COLO829 (cell line): ENCODE measurements at regions not wholly inside any gene's neighbourhood (a gene's known extent, or its start where the extent isn't known, plus 50 kb on each side); places are given as distances from the start of the nearest gene placed in this dataset.

Experiments
- DNase-seq: peaks from one replicate; pipeline ENCODE4 v3.0.0; 2012; ENCODE audit warnings: low spot score

DNA sequence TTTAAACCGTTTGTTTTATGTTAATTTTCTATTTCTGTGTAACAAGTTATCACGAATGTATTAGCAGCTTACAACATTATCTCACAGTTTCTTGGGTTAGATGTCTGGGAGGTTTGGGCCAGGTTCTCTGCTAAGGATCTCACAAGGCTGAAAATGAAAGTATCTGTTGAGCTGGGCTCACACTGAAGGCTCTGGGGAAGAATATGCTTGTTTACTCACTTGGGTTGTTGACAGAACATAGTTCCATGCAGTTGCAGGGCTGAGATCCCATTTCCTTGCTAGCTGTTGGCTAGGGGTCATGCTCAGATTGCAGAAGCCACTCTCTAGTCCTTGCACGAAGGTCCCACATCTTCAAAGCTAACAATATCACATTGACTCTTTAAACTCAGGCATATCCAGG, 266.6 kb upstream of the GNAI1 start:
- DNase-seq, result no peak

DNA sequence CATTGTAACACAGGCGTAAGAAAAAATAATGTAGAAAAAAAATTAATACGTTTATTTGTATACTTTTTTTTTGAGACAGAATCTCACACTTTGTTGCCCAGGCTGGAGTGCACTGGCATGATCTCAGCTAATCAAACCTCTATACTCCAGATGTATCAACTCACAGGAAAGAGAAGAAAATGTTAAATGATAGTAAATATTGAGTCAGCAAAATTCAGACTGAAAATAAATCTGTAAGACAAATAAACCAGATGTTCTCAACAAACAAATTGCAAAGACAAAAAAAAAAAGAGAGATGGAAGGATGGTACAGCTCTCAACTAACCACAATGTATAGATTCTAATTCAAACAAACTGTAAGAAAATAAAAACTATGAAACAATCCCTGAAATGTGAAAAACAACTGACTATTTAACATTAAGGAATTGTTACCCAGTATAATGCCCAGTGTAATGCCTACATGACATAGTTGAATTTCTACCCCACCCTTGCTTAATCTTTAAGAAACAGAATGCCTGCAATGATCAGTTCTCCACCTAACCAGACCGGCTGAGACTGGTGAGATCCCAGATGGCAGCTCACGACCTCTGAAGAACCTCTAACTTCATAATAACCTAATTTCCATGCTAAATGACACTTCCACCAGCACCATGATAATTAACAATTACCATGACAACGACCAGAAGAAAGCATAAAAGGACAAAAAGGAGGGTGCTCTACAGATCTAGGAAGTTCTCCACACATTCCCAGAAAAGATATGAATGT, 272.0 kb upstream of the GNAI1 start:
- no peak for DNase-seq

DNA sequence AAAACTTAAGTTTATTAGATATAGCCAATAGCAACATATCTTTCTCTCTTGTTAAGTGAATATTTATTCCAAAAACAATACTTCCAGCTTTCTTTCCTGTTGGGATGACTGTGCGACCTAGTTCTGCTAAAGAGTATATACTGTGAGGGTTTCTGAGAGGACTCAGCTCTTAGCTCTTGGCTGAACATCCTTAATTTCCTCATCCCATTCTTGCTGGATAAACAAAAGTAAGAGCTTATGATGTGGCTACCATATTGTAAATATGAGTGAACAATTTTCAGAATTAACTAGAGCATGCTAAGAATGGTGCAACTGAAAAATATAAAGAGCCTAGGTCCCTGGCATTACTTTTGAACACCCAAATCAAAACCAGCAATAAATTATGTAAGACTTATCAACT, 279.5 kb upstream of the GNAI1 start:
- no peak for DNase-seq

DNA sequence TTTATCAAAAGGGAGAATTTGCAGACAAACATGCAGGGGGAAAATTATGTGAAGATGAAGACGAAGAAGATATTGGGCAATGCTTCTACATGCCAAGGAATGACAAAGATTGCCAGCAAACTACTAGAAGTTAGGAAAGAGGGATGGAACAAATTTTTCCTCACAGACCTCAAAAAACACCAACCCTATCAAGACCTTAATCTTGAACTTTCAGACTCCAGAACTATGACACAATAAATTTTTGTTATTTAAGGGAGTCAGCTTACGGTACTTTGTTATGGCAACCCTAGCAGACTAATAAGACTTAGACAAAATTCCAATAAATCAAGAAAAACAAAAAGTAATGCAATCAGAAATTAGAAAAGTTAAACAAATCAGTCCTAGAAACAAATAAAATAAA, 280.0 kb upstream of the GNAI1 start:
- DNase-seq, result no peak

DNA sequence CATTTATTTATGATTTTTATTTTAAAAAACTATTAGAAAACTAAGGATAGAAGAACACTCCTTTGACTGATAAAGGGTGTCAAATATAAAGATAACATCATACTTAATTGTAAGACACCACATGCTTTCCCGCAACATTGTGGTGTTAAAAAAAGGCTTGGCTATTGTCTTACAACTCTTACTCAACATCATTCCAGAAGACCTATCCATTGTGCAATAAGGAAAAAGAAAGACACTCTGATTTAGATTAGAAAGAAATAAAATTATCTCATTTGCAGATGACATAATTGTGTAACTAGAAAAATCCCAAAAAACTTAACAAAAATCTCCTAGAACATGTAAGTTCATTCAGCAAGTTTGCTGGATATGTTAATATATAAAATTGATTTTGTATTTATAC, 296.7 kb upstream of the GNAI1 start:
- DNase-seq, result no peak

DNA sequence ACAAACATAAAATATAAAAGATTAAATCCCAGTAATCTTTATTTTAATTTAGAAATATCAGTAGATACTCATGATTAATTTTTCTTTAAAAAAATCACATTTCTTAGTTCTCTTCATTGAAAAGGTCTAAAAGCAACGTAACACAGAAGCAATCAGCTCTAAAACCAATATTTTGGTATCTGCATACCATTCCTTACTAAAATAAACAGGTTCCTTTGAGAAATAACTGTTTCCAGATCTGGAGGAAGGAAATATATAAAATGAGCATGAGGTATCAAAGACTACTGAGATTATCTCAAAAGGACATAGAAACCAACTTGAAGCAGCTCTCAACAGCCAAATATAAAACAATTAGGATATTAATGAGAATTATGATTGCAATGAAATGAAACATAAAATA, 301.0 kb upstream of the GNAI1 start:
- DNase-seq, result no peak

DNA sequence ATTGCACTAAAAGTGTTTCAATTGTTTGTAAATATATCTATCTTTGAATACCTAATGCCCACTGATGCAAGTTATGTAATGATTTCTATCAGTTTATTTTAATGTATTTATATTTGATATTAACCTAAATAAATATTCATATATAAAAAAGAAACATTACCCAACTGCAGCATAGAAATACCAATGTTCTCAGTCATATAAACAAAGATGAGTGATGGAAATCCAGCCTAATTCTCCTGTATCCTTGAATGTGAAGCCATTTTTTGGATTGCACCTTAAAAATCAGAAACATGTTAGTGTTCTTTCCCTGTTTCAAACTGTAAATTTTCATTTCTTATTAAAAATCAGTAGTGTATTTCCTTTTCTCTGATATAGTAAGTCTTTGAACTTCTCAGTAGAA, 305.8 kb upstream of the GNAI1 start:
- no peak for DNase-seq

DNA sequence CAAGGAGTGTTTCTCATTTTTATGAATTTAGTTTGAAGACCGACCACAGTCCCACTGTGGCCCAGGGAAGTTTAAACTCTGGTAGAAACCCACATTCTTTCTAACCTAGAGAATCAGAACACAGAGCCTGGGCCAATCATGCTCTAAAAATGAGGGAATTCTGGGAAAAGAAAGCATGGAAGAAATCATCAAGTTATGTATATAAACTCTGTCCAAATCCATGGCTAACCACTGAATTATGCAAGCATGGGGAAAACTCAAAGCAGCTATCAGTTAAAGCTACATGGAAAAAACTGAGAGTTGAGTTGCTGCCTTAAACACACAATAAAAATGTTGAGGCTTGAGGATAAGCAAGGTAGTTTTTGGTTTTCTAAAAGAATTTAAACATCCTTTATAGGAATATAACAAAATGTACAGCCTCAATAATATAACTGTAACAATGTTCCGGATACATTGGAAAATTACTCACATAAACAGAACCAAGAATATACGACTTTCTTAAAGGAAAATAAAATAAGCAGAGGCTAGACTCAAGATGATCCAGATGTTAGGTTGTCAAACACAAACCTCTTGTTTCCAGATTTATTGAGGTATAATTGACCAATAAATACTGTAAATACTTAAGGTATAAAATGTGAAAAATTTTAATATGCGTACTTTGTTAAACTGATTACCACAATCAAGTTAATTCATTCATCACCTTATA, 311.2 kb upstream of the GNAI1 start:
- no peak for DNase-seq

DNA sequence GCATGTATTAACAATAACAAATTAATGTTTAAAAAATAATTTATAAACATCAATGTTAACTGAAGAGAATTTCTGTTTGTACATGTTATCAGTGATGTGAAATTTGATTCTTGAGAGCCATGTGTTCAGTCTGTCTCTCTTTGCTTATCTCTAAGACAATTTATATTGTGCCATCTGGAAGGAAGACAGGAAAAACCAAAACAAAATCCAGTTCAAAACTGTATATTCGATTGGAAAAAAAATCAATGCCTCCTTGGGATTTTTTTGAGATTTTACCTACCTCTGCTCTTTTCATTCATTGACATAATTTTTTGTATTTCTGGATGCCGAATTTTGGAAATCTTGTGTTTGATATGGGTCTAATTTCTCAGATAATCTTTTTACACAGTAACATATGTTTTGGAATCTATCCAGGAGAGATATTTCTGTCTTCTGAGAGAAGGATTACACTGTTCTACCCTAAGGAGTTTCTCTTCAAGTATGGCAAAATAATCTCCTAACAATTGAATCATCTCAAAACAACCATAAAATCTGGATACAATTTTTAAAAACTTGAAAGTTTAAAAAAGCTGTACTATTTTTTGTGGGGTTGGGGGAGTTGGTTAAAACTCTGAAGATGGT, 311.9 kb upstream of the GNAI1 start:
- no peak for DNase-seq

DNA sequence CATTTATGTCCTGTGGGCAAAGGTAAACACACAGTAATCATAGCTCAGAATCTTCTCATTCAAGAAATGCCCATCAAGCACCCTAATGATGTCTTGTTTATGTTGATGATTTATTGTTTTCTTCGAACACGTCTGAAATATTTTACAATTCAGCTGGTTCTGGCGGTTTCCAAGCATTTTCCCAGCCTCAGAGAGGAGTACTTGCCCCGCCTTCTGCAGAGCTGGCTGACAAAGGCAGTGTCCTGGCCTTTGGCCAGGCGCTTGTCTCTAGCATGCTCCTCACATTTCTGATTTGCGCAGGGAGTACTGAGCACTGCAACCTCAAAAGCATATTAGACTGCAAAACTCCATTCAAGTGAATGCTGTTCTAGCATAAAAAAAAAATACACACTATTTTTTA, 314.2 kb upstream of the GNAI1 start:
- peak; percentile 21 for DNase-seq

DNA sequence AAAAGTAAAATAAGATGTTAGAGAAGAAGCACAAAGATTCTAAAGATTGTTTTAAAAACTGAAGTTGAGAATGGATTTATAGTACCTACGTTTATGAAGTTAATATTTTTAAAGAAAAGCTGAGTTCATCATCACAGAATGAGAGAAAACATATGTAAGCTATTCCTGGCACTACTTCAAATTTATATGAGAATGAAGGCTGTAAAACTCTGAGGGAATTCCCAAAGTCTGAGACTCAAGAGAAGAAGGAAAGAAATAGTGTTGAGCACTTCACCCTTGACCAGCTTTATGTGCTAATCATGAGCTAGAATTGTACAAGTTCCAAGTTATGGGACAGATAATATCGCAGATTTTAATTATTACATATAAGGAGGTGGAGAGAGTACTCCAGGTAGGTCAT, 323.7 kb upstream of the GNAI1 start:
- no peak for DNase-seq

DNA sequence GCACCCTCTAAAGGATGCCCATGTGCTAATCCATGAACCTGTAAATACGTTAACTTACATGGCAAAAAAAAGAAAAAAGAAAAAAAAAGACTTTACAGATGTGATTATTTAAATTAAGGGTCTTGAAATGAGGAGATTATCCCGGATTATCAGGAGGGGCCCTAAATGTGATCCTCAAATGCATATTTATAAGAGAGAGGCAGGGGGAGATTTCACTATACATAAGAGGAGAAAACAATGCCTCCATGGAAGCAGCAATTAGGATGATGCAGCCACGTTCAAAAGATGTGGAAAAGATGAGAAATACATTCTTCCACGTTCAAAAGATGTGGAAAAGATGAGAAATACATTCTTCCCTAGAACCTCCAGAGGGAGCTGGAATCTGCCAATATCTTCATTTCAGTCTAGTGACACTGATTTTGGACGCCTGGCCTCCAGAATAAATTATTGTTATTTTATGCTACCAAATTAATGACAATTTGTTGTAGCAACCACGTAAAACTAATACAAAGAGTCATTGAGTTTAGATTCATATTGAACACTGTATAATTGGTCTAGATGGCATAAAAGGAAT, 328.4 kb upstream of the GNAI1 start:
- peak; percentile 38 for DNase-seq

DNA sequence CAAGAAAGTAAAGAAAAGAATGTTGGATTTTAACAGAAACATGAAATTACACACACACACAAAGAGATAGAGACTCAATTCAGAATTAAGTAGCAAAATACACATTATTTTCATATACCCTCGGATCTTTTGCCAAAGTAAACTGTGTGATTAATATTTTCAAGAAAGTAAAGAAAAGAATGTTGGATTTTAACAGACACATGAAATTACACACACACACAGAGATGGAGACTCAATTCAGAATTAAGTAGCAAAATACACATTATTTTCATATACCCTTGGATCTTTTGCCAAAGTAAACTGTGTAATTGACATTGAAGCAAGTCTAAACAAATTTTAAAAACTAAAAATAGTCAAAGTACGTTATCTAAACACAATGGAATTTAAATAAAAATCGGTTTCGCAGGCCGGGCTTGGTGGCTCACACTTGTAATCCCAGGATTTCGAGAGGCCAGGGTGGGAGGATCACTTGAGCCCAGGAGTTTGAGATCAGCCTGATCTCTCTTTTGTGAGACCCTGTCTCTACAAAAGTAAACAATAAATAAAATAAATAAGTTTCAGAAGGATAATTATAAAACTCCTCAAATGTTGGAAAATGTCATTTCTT, 337.3 kb upstream of the MAGI2 start:
- DNase-seq, result no peak

DNA sequence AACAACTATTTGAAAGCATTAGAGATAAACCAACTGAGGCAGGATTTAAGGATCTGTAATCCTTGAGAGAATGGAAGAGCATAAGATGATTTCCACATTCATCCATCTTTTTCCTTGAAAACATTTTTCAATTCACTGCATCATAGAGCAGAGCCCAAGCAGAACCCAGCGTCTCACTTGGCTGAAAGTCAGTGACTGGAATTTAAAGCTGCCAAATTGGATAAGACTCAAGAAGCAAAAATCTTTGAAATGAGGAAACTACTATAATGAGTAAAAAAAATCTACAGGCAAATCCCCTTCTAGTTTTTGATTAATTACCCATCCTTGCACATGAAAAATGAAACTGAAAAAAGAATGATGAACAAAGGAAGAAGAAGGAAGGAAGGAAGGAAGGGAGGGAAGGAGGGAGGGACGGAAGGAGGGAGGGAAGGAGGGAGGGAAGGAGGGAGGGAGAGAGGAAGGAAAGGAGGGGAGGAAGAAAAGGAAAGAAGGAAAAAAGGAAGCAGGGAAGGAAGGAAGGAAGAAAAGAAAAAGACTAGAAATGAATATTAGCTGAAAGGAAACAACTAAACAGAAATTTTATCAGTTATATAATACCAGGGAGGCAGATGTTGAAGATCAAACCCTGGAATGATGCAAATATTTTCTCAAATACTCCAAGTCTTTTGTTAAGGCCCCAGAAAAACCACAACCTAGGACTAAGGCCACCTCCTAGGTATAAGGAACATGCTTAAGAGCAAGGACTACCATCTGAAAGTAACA, 336.3 kb upstream of the MAGI2 start:
- DNase-seq, result no peak

DNA sequence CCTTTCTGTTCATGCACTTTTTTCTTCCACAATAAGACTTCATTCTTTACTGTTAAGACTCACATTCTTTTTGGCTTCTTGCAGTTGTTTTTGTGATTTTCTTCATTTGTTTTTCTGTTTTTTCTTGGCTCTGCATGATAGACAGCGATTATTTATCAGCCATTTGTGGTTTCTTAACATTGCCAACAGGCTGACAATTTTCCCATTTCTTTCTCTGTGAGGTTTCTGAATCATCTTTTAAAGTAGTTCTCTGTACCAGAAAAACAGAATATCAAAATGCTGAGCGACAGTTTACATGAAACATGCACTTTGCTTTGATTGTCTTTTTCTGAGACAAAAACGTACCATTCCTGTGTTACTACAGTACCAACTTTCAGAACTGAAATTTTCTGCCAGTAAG, 334.2 kb upstream of the MAGI2 start:
- DNase-seq, result no peak

DNA sequence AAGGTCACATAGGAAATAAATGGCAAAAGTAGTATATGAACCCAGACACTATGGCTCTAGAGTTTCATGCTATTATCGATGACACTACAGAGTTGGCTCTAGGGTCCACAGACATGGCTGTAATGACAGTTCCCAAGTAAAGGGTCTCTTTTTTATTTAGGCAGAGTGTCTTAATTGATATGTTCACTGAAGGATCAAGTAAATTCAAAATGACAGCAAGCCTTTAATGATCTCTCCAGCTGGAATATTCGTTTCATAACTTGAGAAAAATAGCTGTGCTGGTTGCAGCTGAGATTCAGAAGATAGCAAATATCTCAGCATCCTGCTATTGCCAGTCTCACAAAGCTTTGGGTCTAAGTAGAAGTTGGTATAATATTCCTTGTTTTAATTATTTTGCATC, 333.6 kb upstream of the MAGI2 start:
- no peak for DNase-seq

DNA sequence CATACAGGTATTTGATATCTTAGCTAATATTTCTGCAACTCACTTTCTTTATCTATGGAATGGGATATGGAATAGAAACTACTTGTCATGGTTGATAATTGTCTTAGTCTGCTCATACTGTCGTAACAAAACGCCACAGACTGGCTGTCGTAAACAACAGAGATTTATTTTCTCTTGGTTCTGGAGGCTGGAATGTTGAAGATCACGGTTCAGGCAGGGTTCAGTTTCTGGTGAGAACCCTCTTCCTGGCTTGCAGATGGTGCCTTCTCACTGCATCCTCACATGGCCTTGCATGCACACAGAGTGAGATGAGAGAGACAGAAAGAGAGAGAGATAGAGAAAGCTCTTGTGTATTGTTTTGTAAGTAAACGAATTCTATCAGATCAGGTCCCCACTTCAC, 332.7 kb upstream of the MAGI2 start:
- no peak for DNase-seq

DNA sequence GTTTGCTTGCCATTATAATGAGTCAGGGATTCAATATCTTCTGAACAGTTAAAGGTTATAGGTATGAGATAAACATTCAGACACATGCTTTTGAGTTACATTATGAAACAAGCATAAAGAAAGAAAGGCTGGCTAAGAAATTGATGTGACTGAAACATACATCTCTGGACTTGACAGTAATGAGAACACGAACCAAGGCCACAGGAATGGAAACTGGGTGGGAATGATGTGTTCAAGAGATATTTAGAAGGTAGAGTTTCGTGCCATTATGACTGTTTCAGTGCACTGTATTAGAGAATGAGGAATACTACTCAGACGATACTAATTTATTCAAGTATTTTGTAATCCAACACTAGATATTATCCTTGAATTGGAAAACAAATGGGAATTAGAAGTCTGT, 332.1 kb upstream of the MAGI2 start:
- DNase-seq, result no peak

DNA sequence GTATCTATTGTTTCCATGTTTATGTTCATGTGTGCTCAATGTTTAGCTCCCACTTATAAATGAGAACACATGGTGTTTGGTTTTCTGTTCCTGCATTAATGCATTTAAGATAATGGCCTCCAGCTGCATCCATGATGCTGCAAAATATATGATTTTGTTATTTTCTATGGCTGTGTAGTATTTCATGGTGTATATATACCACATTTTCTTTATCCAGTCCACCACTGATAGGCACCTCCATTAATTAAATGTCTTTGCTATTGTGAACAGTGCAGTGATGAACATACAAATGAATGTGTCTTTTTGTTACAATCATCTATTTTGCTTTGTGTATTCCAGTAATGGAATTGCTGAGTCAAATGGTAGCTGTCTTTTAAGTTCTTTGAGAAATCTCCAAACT, 329.4 kb upstream of the MAGI2 start:
- no peak for DNase-seq

DNA sequence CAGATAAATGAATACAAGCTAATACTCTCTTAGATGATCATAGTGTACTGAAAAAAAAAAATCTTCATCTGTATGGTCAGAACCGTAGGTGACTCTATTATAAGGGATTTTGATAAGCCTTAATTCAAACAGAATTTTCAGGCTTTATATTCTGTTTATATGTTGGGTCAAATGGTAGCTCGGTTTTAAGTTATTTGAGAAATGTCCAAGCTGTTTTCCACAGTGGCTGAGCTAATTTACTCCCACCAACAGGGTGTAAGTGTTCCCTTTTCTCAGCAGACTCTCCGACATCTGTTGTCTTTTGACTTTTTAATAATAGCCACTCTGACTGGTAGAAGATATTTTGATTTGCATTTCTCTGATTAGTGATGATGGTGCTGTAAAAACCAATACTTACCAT, 328.8 kb upstream of the MAGI2 start:
- DNase-seq, result no peak

DNA sequence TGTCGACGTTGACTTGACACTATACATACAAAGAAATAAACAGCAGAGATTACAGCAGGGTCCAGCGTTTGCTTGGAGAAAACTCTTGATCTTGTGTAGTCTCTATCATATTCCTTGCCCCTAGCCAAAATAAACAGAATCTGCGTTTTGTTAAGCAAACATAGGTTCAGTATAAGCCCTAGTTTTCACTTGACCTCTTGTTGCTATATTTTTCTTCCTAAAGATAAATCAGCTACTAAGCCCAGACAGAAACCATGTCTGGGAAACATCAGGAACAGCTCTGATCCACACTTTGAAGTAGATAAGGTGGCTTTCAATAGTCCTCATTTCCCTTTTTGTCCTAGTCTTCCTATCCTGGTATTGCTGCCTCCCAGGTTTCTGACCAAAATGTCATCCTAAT, 328.2 kb upstream of the MAGI2 start:
- no peak for DNase-seq
